Loucy (cell line): ENCODE measurements at regions not wholly inside any gene's neighbourhood (a gene's known extent, or its start where the extent isn't known, plus 50 kb on each side); places are given as distances from the start of the nearest gene placed in this dataset.

Source experiments
- H2AFZ ChIP-seq: fragments of 200-600 bp; sonication (generic); 2 replicates; pipeline ENCODE4 v1.6.0; 2016; ENCODE audit warnings: antibody characterized with exemption, mild to moderate bottlenecking, low read length, moderate library complexity
- H3F3A ChIP-seq: fragments of 200-600 bp; 2 replicates; pipeline ENCODE4 v1.6.0; 2016; ENCODE audit warnings: antibody characterized with exemption, low read depth, mild to moderate bottlenecking
- H3K27me3 ChIP-seq: fragments of 200-600 bp; sonication (generic); 2 replicates; pipeline ENCODE4 v1.6.1; 2014; ENCODE audit warnings: low read length, mild to moderate bottlenecking; ENCODE audit not compliant: insufficient read depth, poor library complexity, severe bottlenecking
- H3K36me3 ChIP-seq: fragments of 200-600 bp; sonication (generic); 2 replicates; pipeline ENCODE4 v1.6.1; 2016; ENCODE audit warnings: low read length; ENCODE audit not compliant: insufficient read depth
- H3K4me1 ChIP-seq: fragments of 200-600 bp; sonication (generic); 2 replicates; pipeline ENCODE4 v1.5.1; 2014; ENCODE audit warnings: low read length, mild to moderate bottlenecking; ENCODE audit not compliant: insufficient read depth, poor library complexity, severe bottlenecking
- H3K4me2 ChIP-seq: fragments of 200-600 bp; sonication (generic); 2 replicates; pipeline ENCODE4 v1.6.0; 2014; ENCODE audit warnings: antibody characterized with exemption, low read length, low read depth, mild to moderate bottlenecking; ENCODE audit not compliant: poor library complexity, severe bottlenecking
- H3K4me3 ChIP-seq: fragments of 200-600 bp; sonication (generic); 2 replicates; pipeline ENCODE4 v1.5.1; 2014; ENCODE audit warnings: low read length, mild to moderate bottlenecking, mixed read lengths; ENCODE audit not compliant: poor library complexity, severe bottlenecking
- H3K79me2 ChIP-seq: fragments of 200-600 bp; sonication (generic); 2 replicates; pipeline ENCODE4 v1.6.1; 2014; ENCODE audit warnings: low read length; ENCODE audit not compliant: insufficient read depth
- H3K9ac ChIP-seq: fragments of 200-600 bp; sonication (generic); 2 replicates; pipeline ENCODE4 v1.6.0; 2014; ENCODE audit warnings: mild to moderate bottlenecking, low read depth, low read length, moderate library complexity; ENCODE audit not compliant: poor library complexity, severe bottlenecking
- H3K9me2 ChIP-seq: fragments of 200-600 bp; sonication (generic); replicated peaks from 2 replicates; pipeline ENCODE4 v1.6.1; 2016; ENCODE audit warnings: low read depth, low read length, mixed read lengths
- H3K9me3 ChIP-seq: fragments of 200-600 bp; sonication (generic); 2 replicates; pipeline ENCODE4 v1.6.1; 2014; ENCODE audit warnings: mild to moderate bottlenecking, antibody characterized with exemption, low read length, low read depth; ENCODE audit not compliant: insufficient read depth
- H4K20me1 ChIP-seq: fragments of 200-600 bp; sonication (generic); 2 replicates; pipeline ENCODE4 v1.6.0; 2014; ENCODE audit warnings: antibody characterized with exemption, low read length, mild to moderate bottlenecking; ENCODE audit not compliant: insufficient read depth, poor library complexity, severe bottlenecking
- EZH2phosphoT487 ChIP-seq: fragments of 200-600 bp; IDR thresholded peaks from 2 replicates; pipeline ENCODE4 v1.6.1; 2018; ENCODE audit warnings: antibody characterized with exemption, mild to moderate bottlenecking, moderate library complexity, borderline replicate concordance
- TF ChIP-seq, protein P1 (sequence below): fragments of 200-600 bp; sonication (generic); conservative IDR thresholded peaks from 2 replicates; pipeline ENCODE4 v1.5.1; 2014; ENCODE audit warnings: mild to moderate bottlenecking, antibody characterized with exemption, low read length

- Histone ChIP-seq H3K4me1 (no peaks in the 10 kb centered on the region), H3K79me2 (no peaks in the 10 kb centered on the region), H2AFZ (no peak overlapping the region), H3K4me3 (no peak overlapping the region), H3K9me2 (no peaks in the 10 kb centered on the region), H3F3A (no peaks in the 10 kb centered on the region), H3K9me3 (no peaks in the 10 kb centered on the region), H3K27me3 (no peaks in the 10 kb centered on the region), H3K36me3 (no peaks in the 10 kb centered on the region), H3K4me2 (no peak overlapping the region), H4K20me1 (no peaks in the 10 kb centered on the region), H3K9ac (no peak overlapping the region)
- TF ChIP-seq EZH2phosphoT487 = no peak
- TF ChIP-seq, protein P1, sequence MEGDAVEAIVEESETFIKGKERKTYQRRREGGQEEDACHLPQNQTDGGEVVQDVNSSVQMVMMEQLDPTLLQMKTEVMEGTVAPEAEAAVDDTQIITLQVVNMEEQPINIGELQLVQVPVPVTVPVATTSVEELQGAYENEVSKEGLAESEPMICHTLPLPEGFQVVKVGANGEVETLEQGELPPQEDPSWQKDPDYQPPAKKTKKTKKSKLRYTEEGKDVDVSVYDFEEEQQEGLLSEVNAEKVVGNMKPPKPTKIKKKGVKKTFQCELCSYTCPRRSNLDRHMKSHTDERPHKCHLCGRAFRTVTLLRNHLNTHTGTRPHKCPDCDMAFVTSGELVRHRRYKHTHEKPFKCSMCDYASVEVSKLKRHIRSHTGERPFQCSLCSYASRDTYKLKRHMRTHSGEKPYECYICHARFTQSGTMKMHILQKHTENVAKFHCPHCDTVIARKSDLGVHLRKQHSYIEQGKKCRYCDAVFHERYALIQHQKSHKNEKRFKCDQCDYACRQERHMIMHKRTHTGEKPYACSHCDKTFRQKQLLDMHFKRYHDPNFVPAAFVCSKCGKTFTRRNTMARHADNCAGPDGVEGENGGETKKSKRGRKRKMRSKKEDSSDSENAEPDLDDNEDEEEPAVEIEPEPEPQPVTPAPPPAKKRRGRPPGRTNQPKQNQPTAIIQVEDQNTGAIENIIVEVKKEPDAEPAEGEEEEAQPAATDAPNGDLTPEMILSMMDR = no peak
These were observed 531.8 kb downstream of the ZEB2 start for GRCh38 chr2:143988082-143988481.

- no peak overlapping the region for H2AFZ ChIP-seq
- no peaks in the 10 kb centered on the region for H3F3A ChIP-seq
- no peaks in the 10 kb centered on the region for H3K79me2 ChIP-seq
- no peaks in the 10 kb centered on the region for H3K36me3 ChIP-seq
- H3K9me2 ChIP-seq = no peaks in the 10 kb centered on the region
- no peaks in the 10 kb centered on the region for H3K9me3 ChIP-seq
- no peaks in the 10 kb centered on the region for H4K20me1 ChIP-seq
- H3K27me3 ChIP-seq = no peaks in the 10 kb centered on the region
- no peaks in the 10 kb centered on the region for H3K4me1 ChIP-seq
- no peak overlapping the region for H3K4me2 ChIP-seq
- H3K4me3 ChIP-seq = no peak overlapping the region
- TF ChIP-seq EZH2phosphoT487 = no peak
- TF ChIP-seq, protein P1 = no peak
- H3K9ac ChIP-seq = no peak overlapping the region
These were observed 538.5 kb downstream of the ZEB2 start for GRCh38 chr2:143981428-143981827.

- TF ChIP-seq EZH2phosphoT487 = no peak
- TF ChIP-seq, protein P1 = no peak
- Histone ChIP-seq H3K9ac (no peak overlapping the region), H3K79me2 (no peaks in the 10 kb centered on the region), H4K20me1 (no peaks in the 10 kb centered on the region), H3K27me3 (no peaks in the 10 kb centered on the region), H3K4me3 (no peak overlapping the region), H2AFZ (no peak overlapping the region), H3K9me3 (no peaks in the 10 kb centered on the region), H3K4me1 (no peaks in the 10 kb centered on the region), H3F3A (no peaks in the 10 kb centered on the region), H3K4me2 (no peak overlapping the region), H3K9me2 (no peaks in the 10 kb centered on the region), H3K36me3 (no peaks in the 10 kb centered on the region)
These were observed 542.6 kb downstream of the ZEB2 start for GRCh38 chr2:143977356-143977755.
